Activated CD4-positive, CD25-positive, alpha-beta regulatory T cell treated with anti-CD3 and anti-CD28 coated beads, Interleukin-2, amount 50 U/mL, for 16 hours (primary cell): ENCODE measurements at regions not wholly inside any gene's neighbourhood (a gene's known extent, or its start where the extent isn't known, plus 50 kb on each side); places are given as distances from the start of the nearest gene placed in this dataset.

Source experiments
- DNase-seq: peaks from one replicate; pipeline ENCODE4 v3.0.0-alpha.2; 2020; ENCODE audit warnings: low read depth, low spot score

DNA sequence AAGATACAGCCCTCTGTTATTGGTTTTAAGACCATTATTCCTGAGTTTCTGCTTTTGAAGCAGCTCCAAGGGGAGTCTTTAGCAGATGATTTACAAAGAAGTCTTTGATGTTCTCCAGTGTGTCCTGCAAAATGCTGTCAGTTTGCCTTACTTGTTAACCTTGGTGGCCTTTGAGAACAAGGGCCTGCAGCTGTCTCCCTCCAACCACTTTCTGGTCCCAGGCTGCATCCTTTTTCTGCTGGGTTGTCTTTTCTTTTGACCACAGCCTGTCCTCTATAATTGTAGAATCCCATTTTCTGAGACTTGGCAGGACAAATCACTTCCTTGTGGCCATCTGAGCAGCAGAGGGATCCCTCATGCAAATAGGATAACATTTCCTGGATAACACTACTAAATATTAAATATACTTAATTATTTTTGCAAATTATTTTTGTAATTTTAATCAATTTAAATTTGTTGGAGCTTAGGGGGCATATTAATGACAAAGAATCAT, 281.4 kb downstream of the DMRT2 start:
- no peak for DNase-seq

DNA sequence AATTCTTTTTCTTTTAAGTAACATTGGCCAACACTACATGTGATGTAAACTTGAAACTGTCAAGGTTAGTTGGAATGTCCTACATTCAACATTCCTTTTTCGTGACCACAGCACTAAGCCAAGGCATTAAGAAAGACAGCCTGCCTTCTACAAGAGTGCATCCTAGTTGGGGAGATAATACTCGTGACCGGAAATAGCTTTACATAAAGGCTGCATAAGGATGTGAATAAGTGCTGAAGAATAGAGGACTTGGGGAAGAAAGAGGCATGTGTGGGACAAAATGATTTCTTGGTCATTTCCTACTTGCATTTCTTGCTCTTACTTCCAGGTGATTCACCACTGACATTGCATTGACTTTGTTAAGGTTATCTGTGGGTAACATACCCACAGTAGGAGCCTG, 282.0 kb downstream of the DMRT2 start:
- no peak for DNase-seq

DNA sequence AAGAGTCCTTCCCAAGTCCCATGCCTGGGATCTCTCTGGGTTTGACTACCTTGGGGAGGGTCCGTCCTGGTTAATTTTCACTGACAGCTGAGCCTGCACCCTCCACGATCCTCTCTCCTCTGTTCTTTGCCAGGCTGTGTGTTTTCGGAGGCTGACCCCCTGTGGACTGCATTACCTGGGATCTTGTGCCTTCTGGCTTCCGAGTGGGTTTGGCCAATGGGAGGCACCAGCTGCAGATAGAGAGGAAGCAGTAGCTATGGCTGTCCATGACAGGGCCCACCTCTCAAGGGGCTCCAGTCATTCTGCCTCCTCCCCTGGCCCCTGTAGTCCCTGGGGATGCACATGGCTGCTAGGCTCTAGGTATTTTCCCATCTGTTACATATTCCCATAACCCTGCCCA, 285.0 kb downstream of the DMRT2 start:
- DNase-seq = no peak

DNA sequence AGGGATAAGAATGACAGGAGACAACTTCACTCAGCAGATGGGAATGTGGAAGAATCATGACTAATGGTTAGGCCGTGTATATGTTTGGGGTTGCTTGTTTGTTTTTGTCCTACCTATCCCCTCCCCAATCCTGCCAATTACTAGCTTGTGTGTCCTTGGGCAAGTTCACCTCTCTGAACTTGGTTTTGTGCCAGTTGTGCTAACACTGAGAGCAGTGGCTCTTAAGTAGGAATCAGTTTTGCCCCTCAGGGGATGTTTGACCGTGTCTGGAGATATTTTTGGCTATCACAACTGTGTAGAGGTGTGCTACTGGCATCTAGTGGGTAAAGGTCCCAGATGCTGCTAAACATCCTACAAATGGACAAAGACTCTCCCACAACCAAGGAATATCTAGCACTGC, 287.0 kb downstream of the DMRT2 start:
- DNase-seq = no peak

DNA sequence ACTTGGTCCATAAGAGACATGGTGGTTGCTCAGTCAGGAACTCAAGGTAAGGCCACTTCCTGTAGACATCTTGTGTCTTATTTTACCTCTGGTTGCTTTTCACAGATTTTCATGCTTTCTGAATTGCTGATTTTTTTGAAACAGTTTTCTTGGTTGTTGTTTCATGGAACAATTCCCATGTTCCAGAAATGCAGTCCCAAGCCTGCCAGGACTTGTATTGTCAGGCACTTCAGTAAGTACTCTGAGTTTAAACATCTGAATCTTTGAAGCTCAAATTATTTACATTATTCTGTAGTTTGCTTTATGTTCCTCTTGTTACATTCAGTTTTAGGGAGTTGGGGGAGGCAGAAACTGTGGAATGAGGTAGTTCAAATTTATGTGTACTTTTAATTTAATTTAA, 290.2 kb downstream of the DMRT2 start:
- DNase-seq = no peak

DNA sequence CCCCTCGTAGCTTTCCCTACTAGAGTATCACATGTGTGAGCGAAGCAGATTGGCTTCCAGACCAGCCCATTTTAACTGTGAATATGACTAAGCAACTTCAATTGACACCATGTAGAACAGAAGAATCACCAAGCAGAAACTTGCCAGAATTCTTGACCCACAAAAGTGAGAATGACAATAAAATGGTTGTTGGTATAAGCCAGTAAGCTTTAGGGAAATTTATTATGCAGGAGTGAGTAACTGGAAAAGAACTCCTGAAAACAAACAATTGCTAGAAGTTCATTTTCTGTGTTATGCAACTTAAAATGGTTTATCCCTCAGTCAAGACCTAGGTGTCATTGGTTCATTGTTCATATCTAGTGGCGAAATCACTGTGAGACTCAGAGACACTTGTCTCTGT, 303.1 kb downstream of the DMRT2 start:
- DNase-seq = no peak

DNA sequence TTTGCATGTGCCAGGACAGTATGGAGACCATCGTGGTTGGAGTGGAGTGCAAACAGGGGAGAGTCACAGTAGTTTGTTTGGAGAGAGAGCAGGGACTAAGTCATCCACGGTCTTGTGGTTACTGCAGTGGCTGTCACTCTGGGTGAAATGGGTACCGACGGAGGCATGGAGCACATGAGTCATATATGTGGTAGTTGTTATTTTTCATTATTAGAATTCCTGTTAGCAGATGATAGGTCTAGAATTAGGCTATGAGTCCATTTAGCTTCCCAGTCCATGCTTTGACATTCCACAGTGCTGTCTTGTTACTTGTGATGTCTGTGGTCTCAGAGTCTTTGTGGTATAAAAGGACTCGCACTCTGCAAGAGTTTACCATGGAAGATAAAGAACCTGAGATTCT, 303.9 kb downstream of the DMRT2 start:
- no peak for DNase-seq

DNA sequence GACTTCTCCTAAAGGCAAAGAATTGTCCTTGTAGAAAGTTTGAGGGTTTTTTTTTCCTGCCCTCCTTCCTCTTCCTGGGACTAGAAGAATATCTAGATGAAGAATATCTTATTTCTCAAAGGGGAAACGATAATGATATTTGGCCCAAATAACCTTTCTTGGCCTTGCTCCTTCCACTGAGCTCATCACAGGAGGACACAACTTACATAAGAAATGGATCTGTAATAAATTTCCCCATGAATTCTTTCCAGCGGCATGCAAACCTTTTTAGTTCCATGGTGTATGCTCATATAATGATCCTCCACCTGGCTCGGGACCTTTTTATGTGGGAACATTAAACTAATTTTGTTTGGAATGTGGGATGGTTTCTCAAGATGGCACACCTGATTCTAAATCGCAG, 304.4 kb downstream of the DMRT2 start:
- DNase-seq = no peak

DNA sequence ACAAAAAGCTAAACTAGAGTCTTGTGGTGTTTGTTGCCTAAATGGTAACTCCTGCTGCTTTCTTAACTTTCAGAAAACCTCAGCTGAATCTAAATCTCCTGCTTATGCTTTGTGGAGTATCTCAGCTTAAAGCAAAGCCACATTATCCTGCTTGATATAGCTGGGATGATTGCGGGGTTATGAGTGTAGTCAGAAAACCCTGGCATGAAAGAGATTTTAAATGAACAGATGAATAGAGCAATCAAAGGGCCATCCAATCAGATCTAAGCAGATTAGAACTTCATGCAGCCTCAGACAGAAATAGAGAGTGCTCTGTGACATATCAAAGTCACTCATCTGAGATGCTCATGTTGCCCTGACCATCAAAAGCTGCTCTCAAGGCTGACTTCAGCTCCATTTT, 305.5 kb downstream of the DMRT2 start:
- DNase-seq = no peak

DNA sequence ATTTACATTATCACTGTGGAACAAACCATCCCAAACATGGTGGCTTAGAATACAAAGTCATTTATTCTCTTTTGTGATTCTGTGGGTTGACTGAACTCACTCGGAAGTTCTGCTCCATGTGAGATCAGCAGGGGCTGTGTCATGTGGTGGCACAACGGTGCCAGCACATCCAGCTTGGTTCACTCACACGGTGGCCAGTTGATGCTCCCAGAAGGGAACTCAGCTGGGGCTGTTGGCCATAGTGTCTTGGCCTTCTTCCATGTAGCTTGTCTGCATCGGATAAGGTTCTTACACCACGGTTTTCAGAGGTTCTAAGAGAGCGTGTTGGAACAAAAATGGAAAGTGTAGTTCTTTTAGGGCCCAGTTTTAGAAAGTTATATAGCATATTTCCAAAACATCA, 312.7 kb downstream of the DMRT2 start:
- no peak for DNase-seq

DNA sequence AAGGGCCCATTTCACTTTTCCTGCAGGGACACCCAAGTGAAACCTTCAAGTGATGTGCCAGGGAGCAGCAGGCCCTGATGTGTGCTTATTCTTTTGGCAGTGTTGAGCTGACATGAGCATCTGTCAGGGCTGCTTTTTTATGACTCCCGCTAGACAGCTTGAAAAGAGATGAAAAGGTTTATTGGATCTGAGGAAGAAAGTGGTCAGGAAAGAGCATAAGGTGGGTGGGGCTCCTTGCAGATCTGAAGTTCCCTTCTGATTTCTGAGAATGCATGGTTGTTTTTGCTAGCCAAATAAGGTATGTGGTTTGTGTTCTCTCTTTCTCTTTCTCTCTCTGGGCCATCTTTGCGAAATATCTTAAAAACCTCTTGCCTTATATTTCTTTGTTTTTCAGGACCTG, 316.1 kb downstream of the DMRT2 start:
- no peak for DNase-seq

DNA sequence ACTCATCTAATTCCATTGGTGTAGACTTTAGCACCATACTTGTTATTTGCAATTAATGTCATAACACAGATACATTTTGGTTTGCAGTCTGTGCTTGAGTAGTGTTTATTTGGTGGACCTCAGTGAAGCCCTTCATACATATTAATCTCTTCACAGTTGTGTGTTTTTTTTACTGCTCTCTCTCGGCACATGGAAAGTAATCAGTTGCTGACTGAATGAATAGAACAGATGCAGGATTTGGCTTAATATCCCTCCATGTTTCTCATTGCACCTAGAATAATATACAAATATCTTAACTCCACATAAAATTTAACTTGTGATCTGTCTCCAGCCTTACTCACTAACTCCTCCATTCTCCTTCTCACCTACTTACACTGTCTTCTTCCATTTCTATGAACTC, 319.1 kb downstream of the DMRT2 start:
- DNase-seq = no peak

DNA sequence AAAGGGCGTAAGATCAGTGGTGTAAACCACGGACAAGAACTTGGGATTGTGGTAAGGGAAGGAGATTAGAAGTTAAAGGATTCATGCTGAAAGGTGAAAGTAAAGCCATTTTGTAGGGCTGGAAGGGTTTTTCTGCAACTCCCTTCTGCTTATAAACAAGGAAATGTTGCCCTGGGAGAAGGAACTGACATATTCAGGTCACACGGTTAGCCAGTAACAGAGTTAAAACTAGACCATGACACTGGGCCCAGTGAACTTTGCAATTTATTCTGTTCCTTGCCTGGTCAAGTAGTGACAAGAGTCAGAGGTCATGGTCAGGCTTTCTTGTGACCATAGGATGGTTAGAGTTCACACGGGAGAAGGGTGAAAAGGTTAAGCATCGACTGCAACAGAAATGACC, 323.3 kb downstream of the DMRT2 start:
- no peak for DNase-seq

DNA sequence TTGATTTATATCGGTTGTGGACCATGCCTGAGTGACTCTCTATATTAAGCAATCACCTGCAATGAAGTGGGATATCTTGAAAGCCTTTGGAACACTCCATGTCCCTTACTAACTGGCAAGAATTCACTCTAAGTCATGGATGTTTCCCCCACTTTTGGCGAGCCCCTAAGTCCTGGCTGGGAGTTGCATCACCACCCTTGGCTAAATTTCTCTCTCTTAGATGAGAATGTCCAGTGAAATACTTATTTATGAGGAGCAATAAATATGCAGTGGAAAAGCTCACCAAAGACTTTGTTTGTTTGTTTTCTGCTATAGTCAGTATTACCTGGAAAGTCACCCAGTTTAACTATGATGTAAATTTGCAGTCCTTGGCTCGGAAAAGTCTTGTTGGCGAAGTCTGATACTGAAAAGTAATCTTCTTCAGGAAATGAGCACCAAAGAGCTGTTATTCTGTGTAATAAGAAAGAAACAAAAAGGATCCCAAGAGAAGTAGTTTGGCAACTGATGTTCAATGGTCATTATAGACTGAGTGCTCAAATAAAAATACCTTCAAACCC, 333.8 kb downstream of the DMRT2 start:
- DNase-seq = no peak

DNA sequence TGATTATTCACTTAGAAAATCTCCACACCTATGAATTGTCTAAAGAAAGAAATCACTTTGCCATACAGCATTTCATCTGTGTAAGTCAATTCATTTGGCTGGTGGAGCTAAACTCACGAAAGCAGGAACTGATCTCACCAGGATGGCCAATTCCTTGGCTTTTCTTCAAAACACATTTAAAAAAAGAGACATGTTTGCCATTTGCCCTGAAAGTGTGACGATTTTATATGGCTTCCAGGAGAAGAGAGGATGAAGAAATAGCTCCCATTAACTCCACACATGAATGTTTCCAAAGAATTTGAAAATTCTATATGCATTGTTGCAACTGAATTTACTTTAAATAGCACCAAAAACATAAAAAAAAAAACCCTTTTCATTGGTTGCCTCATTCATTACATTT, 334.7 kb downstream of the DMRT2 start:
- DNase-seq = no peak

DNA sequence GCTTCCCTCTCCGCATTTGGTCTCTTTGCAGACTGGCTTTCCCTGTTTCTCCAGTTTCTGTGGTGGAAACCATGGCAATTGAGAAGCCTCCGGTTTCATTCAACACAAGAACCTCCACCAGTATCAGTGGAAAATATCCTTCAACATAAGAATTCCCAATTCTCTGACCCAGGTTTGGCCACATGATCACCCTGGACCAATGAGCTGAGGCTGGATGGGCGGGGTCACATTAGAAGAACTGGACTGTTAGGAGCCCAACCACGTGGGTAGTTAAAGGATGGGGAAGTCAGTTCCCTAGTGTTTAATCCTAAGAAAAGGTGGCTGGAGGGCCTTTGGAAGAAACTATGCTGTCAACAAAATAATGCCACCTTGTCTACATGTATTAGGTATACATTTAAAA, 336.3 kb downstream of the DMRT2 start:
- DNase-seq = no peak

DNA sequence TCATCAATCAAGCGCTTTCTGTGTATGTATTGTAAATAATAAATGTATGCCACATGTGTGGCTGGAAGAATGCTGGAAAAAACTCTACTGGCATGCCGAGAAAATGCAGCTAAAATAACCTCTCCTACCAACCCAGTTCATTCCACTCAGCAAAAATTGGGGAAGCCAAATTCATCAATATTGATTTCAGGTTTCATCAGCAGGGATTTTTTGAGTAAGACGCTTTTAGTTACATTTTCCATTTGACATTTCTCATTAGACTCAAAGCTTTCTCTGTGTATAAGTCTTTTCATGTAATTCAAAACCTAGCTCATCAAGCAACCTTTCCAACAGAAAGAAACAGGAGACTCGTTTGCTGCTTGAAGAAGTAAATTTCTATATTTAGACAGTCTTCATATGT, 338.1 kb downstream of the DMRT2 start:
- DNase-seq = no peak

DNA sequence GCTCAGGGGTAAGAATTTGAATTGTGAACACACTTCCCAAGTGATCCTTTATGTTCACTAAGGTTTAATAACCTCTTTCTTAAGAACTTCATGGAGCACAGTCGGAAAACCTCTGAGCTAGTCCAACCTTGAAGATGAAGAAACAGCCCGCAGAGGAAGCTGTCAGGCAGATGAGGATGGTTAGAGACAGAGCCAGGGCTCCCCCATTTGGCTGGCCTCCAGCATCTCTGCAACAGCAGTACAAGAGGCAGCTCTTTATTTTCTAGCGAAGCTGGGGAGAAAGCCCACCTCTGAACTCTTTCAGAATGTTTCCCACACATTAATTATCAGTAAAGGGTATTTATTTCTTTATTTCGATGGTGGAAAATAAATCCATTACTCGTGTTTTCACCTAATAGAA, 350.8 kb downstream of the DMRT2 start:
- DNase-seq = no peak

DNA sequence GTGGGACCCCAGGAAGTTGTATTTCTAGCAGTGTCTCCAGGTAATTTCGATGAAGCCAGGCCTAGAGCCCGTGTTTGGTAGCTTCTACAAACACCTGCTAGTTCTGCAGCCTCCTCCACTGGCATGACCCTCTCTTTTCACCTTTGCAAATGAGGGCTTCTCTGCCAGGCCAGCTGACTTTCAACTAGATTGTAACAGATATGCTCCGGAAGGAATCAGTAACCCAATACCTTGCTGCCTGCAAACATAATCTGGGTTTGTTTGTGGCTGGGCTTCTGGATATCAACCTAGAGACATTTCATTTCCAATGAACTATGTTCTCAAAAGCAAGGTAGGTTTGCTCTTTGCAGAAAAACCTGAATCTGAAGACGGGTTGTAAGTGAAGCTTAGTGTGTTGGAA, 354.8 kb downstream of the DMRT2 start:
- no peak for DNase-seq

DNA sequence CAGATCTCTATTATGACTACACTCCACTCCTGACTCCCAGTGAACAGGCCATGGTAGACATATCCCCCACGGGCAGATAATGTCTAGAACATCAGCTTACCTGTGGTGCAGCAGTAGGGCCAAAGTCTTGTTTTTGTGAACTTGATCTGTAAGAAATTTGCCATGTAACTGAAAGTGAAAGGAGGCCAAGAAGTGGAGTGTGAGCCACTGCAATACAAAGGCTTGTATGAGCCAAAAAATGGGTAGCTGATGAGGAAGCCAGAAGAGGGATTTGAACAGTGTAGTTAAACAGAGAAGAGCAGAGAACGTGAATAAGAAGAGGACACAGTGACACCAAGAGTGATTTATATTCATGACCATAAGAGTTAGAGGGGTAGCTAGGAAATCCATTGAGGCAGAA, 361.7 kb downstream of the DMRT2 start:
- DNase-seq = no peak

DNA sequence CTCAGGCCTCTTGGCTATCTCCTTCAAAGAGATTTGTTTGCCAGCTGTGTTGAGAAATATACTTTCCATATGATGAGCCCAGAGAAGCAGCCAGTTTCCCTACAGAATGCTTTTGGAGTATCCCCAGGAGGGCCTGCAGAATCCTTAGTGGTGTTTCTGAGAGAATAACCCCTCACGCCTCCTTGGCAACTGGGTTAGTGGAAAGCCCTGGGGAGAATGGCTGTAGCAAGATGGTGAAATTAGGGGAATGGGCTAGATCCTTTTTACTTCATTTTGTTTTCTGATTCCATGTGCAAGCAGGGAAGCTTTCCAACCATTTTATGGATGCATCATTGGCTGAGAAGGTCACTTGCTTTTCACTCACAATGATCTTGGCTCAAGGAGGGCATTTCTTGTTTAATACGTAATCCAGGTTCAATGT, 364.6 kb downstream of the DMRT2 start:
- no peak for DNase-seq

DNA sequence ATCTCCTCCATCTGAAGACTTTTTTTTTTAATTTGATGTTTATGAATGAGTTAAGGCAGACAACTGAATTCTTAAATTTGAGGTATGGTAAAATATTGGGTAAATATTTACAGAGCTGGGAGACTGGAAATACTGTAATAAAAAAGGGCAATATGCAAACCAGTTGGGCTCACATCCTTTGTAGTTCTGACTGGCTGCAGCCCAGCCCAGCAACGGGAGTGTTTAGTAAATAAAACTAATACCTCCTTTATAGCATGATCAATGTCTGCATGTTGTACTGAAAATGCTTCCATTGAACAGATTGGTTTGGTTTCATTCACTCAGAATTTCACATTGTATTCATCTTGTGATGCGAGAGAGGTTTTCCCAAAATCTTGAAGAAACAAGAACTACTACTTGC, 365.0 kb downstream of the DMRT2 start:
- DNase-seq = no peak

DNA sequence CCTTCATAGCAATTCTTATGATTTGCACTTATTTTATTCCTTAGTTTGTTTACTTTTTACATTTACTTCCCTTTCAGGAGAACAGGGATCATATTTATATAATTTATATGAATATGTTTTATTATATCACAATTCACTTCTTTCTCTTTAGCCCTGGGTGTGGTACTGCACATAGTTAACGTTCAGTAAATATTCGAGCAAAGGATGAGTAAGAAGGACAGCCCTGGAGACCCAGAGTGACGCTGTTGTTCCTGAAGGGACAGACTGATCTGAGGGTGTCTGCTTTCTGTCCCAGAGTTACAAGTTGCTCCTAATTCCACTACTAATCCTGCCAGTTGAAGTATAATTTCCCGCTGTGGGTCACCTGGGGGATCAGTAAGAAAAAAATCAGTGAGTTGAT, 366.1 kb downstream of the DMRT2 start:
- no peak for DNase-seq

DNA sequence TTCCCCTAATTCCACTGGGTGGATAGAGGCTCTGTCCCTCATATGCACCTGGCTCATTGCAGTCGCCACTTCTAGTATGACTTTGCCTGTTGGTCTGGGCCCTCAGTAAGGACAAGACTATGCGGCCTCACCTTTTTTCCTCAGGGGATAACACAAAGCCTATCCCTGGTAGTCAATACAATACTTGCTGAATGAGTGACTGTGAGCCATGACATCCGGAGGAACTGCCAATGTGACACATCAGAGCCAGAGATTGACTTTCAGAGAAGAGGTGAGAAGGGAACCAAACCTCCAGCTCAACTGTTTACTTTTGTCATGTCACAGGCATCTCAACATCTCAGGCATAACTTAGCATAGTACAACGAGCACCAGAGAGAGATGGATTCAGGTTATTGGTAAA, 371.3 kb downstream of the DMRT2 start:
- DNase-seq = no peak

DNA sequence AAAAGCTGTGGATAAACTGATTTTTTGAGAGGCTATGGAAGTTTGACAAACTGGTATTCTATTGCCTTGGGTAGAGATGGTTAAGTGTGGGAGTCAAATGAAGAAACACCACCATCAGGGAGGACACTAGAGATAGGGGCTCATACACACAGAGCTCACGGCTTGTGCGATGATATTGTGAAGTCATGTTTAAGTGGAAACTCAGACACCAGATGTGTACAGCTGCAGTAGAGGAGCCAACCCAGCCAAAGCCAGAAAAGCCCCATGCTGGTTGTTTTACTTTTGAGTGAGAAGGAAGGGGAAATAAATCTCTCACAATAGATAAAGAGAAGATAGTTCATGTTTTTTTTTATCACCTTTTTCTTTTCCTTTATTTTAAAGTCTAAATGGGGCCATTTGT, 377.7 kb downstream of the DMRT2 start:
- no peak for DNase-seq
